ENCODE measurements at regions not wholly inside any gene's neighbourhood (a gene's known extent, or its start where the extent isn't known, plus 50 kb on each side); places are given as distances from the start of the nearest gene placed in this dataset.

DNA sequence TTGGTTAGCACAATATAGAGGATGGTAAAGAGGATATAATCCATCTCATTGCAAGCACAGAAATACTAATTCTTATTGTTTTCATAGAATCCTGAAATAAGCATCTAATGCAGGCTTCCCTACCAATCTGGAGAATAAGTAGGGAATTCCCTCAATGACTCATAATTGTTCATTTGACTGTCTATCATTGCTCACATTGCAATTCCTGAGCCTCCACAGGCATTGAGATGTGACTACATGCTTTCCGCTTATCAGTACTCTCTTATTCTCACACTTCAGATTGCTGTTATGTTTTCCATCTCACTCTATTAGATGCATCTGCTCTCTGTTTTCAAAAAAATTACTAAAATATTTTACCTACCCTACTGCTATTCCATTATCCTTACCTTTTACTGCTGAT lies 216.2 kb upstream of the PRSS16 start:
- TF ChIP-seq FOXM1 (IDR thresholded peaks at IDR 0.05; ENCODE audit: borderline replicate concordance) (no peak), NFRKB (IDR thresholded peaks at IDR 0.05) (no peak), TARDBP (IDR thresholded peaks at IDR 0.05) (no peak), BHLHE40 (IDR thresholded peaks at IDR 0.05; ENCODE audit: borderline replicate concordance) (no peak)
